ENCODE measurements at regions not wholly inside any gene's neighbourhood (a gene's known extent, or its start where the extent isn't known, plus 50 kb on each side); places are given as distances from the start of the nearest gene placed in this dataset.
A peak's percentile ranks its signal among the peaks of the same experiment; 100 is the strongest.

DNA sequence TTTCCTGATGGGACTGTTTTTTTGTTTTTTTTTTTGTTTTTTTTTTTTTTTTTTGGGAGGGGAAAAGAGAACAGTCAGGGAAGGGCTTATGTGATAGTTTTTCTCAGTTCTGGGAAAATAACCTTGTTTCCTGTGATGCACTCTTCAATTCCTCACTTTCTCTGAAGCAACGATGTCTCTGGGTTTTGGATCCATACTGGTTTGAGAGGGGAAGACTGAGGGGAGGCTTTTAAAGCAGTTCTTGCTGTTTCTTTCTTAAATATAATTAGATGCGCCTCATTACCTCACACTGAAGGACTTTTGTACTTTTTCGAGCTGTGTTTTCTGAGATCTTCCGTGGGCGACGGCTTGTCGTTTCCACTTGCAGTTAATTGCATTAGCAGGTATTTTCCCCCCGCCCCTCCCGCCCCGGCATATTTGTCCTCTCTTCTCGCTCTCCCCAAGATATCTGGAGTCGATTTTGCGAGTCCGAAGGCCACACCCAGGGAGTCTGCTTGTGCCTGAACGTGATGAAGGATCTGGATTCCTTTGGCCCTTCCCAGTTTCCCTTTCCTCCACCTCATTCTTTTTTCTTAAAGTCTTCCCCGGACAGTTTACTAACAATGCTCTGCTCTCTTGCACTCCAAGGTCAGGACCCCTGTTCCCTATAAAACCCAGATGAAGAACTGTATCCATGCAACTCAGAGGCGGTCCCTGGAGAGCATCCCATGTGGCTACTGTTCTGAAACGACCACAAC is 125.2 kb upstream of the ZFHX3 start:
- peak overlapping the region; percentile 47 for H3K4me3 ChIP-seq
- peak overlapping the region; percentile 37; the same call in 1 of the 2 replicates for H3K27ac ChIP-seq
- no peaks in the 10 kb centered on the region for H3K27me3 ChIP-seq
- no peaks in the 10 kb centered on the region for H3K36me3 ChIP-seq
- DNase-seq: no peak
- H3K4me1 ChIP-seq: peaks cover 6% of the 10 kb centered on the region; the same call in 1 of the 2 replicates
- H3K9me3 ChIP-seq (replicated peaks): no peaks in the 10 kb centered on the region

DNA sequence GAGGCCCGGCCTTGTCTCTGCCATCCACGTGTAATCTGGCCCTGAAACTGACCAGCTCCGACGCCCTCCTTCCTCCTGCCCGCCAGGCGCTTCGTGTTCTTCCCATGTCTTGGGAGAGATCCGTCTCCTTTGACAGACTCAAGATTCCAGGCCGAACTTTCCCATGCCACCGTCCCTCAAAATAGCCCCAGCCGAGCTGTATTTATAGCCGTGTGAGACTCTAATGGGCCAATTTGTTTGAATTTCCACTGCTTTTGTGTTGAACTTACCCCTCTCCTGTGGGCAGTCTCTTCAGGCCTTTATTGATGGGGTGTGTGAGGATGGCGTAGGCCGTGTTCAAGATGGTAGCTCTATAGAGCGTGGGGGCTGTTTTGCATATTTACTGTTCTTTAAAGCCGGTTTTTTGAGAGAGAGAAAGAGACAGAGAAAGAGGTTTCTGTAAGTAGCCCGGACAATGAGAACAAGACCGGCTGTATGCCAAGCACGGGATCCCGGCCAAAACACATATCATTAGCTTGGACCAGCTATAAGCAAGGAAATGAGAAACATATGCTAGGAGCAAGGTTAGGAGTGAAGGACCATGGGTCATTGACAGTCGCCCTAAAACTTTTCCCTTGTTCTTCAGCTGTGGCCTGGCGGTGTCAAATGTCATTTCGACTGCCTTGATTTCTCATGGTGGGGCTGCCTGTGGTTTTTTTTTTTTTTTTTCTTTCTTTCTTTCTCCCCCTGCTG is 124.5 kb upstream of the ZFHX3 start:
- DNase-seq: peak; percentile 68 to 84
- Histone ChIP-seq H3K27ac (peak overlapping the region; percentile 36), H3K27me3 (no peaks in the 10 kb centered on the region), H3K4me1 (peaks cover 6% of the 10 kb centered on the region; the same call in 1 of the 2 replicates), H3K4me3 (peak overlapping the region; percentile 16), H3K36me3 (no peaks in the 10 kb centered on the region), H3K9me3 (replicated peaks) (no peaks in the 10 kb centered on the region)

GRCh38 chr16:73171901-73172240 is 123.9 kb upstream of the ZFHX3 start:
- DNase-seq: no peak
- H3K4me3 ChIP-seq: no peak overlapping the region
- H3K9me3 ChIP-seq (replicated peaks): no peaks in the 10 kb centered on the region
- H3K4me1 ChIP-seq: peaks cover 6% of the 10 kb centered on the region; the same call in 1 of the 2 replicates
- H3K36me3 ChIP-seq: no peaks in the 10 kb centered on the region
- H3K27ac ChIP-seq: no peak overlapping the region
- H3K27me3 ChIP-seq: no peaks in the 10 kb centered on the region

DNA sequence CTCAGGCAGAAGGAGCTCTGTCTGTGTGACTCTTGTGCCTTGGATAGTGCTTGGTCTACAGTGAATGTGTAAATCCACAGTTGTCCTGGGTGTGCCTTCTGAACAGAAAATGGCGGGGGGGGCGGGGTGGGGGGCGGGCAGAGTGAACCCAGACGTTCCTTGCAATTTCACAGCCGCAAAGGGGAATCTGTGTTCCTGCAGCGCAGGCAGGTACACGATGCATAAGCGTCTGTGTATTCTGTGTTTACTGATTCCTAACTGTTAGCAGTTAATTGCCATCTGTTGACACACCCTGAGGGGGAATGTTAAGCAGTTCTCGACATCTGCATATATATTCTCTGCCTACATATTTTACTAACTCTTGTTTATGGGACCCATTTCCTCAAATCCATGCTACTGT is 123.5 kb upstream of the ZFHX3 start:
- peak in 1 of 2 experiments; percentile 12 for DNase-seq
- Histone ChIP-seq H3K27me3 (no peaks in the 10 kb centered on the region), H3K36me3 (no peaks in the 10 kb centered on the region), H3K4me1 (peaks cover 6% of the 10 kb centered on the region; the same call in 1 of the 2 replicates), H3K9me3 (replicated peaks) (no peaks in the 10 kb centered on the region), H3K27ac (no peak overlapping the region), H3K4me3 (peak overlapping the region; percentile 39)

DNA sequence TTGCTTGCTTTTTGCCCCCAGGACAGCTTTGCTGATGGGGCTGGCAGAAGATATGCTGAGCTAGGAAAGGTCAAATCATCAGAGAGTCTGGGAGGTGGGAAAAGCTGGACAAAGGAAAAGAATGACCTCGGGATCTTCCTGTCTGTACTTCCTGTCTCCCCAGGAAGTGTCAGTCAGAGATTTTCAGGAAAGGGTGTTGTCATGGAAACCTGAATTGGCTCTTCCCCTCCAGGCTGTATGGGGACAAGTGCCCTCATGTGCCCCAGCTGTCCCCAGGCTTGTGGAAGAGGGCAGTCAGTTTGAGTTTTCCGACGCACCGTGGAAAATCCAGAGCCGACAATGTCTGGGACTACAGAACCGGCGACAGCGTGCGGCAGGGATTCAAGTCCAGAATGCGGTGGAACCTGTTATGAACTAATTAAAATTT is 122.7 kb upstream of the ZFHX3 start:
- no peak overlapping the region for H3K27ac ChIP-seq
- H3K4me3 ChIP-seq: peak overlapping the region; percentile 39
- no peaks in the 10 kb centered on the region for H3K36me3 ChIP-seq
- H3K4me1 ChIP-seq: peaks cover 6% of the 10 kb centered on the region; the same call in 1 of the 2 replicates
- peak; percentile 38 to 56 for DNase-seq
- no peaks in the 10 kb centered on the region for H3K9me3 ChIP-seq (replicated peaks)
- H3K27me3 ChIP-seq: no peaks in the 10 kb centered on the region

DNA sequence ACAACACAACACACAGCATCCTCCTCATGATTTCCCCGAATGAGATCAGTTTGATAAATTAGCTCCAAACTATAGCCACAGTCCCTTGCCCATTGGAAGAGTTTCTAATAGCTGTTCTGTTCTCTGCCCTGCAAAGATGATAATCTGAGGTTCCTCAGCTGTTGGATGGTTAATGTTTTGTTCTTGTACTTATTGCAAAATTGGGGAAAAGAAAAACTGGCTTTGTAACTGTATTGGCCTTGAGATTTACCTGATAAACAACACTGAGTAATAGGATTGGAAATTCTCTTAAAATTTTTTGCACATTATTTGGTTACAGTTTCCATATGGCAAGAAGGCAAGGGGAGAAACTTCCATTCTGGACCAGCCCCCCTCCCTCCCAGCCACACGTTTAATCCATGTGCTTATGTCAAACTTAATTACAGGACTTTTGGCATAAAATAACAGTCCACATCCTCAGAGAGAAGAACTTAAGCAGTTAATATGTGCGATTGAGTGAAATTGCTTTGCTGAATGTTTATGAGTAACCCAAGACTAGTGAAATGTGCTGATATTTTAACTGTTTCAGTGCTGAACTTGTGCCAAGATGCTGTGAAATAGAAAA is 119.1 kb upstream of the ZFHX3 start:
- Histone ChIP-seq H3K9me3 (replicated peaks) (no peaks in the 10 kb centered on the region), H3K27me3 (no peaks in the 10 kb centered on the region), H3K36me3 (no peaks in the 10 kb centered on the region), H3K4me3 (no peak overlapping the region), H3K27ac (no peak overlapping the region), H3K4me1 (peaks cover 6% of the 10 kb centered on the region; the same call in 1 of the 2 replicates)
- no peak for DNase-seq

DNA sequence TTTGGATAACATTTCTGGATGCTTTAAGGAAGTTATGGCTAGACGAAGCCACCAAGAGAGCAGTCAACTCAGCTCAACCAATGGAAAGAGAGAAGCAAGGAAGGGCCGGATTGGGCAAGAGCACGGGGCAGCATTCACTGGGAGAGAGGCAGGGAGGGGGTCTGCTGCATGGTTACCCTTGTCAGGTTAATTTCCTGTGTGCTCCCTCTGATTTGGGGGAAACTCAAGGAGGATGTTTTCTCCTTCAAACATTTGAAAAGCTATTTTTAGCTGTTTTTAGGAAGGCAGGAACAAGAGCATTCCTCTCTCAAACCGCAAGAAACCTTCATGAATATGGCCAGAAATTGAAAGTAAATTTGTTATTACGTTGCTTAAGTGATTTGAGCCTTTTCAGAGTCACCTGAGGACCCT is 118.5 kb upstream of the ZFHX3 start:
- no peak for DNase-seq
- Histone ChIP-seq H3K9me3 (replicated peaks) (no peaks in the 10 kb centered on the region), H3K36me3 (no peaks in the 10 kb centered on the region)

DNA sequence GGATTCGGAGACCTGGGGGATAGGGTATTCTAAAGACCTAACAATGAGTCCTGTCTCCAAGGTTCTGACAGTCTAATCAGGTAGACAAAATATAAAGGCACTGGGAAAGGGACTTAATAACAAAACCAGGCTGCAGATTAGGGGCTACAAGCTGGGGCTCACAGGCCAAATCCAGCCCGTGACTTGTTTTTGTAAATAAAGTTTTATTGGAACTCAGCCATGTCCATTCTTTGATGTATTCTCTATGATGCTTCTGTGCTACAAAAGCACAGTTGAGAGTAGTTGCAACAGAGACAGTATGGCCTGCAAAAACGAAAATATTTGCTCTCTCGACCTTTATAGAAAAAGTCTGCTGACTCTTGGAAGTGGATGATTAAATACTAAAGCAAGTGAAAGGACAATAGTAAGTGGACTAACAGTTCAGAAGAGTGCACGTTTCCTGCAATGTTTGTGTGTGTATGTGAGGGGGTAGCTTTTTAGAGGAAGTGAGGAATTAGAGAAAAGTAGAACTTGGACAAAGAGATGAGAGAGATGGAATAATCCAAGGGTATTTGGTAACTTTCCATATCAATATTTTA is 115.4 kb upstream of the ZFHX3 start:
- Histone ChIP-seq H3K27me3 (no peaks in the 10 kb centered on the region), H3K4me3 (no peak overlapping the region), H3K9me3 (replicated peaks) (no peaks in the 10 kb centered on the region), H3K27ac (no peak overlapping the region), H3K4me1 (no peaks in the 10 kb centered on the region), H3K36me3 (no peaks in the 10 kb centered on the region)
- no peak for DNase-seq

More for the DNA sequence above, 118.5 kb upstream of the ZFHX3 start:
- Histone ChIP-seq H3K4me3 (no peak overlapping the region), H3K27ac (no peak overlapping the region), H3K27me3 (no peaks in the 10 kb centered on the region), H3K4me1 (0 out of 2 replicates have a peak, but pooled peaks cover 2% of the 10 kb centered on the region)

- Histone ChIP-seq H3K9me3 (replicated peaks) (no peaks in the 10 kb centered on the region), H3K4me3 (no peak overlapping the region), H3K36me3 (no peaks in the 10 kb centered on the region), H3K4me1 (no peaks in the 10 kb centered on the region), H3K27ac (no peak overlapping the region), H3K27me3 (no peaks in the 10 kb centered on the region)
- peak; percentile 5 to 37 for DNase-seq
These were observed 114.0 kb upstream of the ZFHX3 start for GRCh38 chr16:73161977-73162376.

- DNase-seq: no peak
- Histone ChIP-seq H3K27ac (no peak overlapping the region), H3K27me3 (no peaks in the 10 kb centered on the region), H3K4me3 (no peak overlapping the region), H3K4me1 (no peaks in the 10 kb centered on the region), H3K36me3 (no peaks in the 10 kb centered on the region), H3K9me3 (replicated peaks) (no peaks in the 10 kb centered on the region)
These were observed 111.4 kb upstream of the ZFHX3 start for GRCh38 chr16:73159296-73159695.

DNA sequence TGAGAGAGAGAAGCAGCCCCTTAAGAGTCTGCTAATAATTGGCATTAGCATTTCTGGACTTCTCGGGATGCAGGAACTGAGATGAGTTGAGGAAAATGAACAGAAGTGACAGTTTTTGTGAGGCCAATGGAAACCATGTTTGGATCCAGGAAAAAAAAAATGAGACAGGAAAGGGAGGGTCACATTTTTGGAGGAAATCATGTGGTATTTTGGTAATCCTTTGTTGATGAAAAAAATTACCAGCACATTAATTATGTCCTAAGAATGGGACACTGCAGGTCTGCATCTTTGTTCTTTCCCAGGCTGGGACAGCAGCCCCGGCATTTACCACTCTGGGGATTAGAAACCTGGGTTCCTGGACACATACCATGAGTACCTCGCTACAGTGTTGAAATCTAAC is 109.9 kb upstream of the ZFHX3 start:
- no peaks in the 10 kb centered on the region for H3K36me3 ChIP-seq
- no peak for DNase-seq
- no peaks in the 10 kb centered on the region for H3K9me3 ChIP-seq (replicated peaks)
- H3K27ac ChIP-seq: no peak overlapping the region
- H3K4me1 ChIP-seq: peaks cover 2% of the 10 kb centered on the region; the same call in 1 of the 2 replicates
- H3K27me3 ChIP-seq: no peaks in the 10 kb centered on the region
- H3K4me3 ChIP-seq: no peak overlapping the region

DNA sequence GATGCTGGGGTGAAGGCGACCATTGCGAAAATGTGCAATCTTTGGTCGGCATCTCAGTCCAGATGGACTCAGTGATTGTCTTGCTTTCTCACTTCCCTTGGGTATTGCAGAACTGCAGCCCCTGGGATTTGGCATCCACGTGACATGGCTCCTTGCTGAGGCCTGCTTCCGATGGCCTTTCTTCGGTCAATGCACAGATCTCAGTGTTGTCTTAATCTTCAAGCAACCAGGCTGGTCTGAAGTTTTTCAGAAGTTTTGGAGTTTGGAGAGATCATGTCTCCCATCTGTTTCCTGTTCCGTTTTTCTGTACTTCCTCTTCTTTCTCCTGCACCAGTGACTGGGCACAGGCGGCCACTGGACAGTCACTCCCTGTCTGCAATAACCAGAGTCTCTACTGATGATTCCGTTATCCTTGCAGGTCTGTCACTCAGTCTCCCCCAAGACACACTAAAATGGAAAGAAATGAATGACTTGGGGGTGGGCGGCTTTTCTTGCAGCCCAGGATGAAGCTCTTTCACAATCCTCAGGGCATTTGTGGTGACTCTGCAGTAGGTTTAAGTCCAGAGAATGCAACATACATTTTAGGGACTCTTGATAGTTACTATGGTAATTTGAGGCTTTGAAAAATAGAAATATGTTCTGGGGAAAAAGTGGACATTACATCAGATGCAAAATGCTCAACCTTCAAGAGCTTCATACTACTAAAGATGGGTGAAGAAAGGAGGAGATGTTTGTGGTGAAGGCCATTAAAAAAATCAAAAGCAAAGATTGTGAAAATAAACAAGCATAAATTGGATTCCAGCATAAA is 106.3 kb upstream of the ZFHX3 start:
- peaks cover 3% of the 10 kb centered on the region; the same call in 1 of the 2 replicates for H3K4me1 ChIP-seq
- H3K4me3 ChIP-seq: no peak overlapping the region
- no peaks in the 10 kb centered on the region for H3K9me3 ChIP-seq (replicated peaks)
- H3K27me3 ChIP-seq: no peaks in the 10 kb centered on the region
- no peaks in the 10 kb centered on the region for H3K36me3 ChIP-seq
- no peak for DNase-seq
- H3K27ac ChIP-seq: no peak overlapping the region

- peak; percentile 57 to 69 for DNase-seq
These were observed 104.6 kb upstream of the ZFHX3 start for GRCh38 chr16:73152386-73153125.

More at GRCh38 chr16:73152386-73153125, 104.6 kb upstream of the ZFHX3 start:
- no peaks in the 10 kb centered on the region for H3K9me3 ChIP-seq (replicated peaks)
- peaks cover 3% of the 10 kb centered on the region; the same call in 1 of the 2 replicates for H3K4me1 ChIP-seq
- no peaks in the 10 kb centered on the region for H3K27me3 ChIP-seq
- no peak overlapping the region for H3K27ac ChIP-seq
- H3K36me3 ChIP-seq: no peaks in the 10 kb centered on the region
- no peak overlapping the region for H3K4me3 ChIP-seq

Measured in SJCRH30 (cell line).